ENCODE measurements at regions not wholly inside any gene's neighbourhood (a gene's known extent, or its start where the extent isn't known, plus 50 kb on each side); places are given as distances from the start of the nearest gene placed in this dataset.

DNA sequence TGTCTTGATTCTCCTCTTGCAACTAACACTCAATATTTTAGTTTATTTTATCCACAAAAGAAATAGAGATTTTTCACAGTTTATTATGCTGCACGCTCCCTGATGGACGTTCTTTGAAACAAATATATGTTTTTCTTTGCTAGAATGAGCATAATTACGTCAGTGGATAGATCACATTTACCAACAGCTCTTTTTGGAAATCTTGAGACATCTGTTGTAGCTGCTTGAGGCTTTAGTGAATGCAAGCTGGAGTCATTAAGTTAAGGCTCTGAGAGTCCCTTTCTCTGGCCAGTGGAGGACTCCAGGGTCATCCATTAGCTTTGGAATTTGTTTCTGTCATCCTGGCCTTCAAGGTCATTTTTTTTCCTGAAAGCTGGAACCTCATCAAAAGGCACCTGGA is 405.6 kb upstream of the TMEM132C start:
- ChIA-PET CTCF (no interaction called here), POLR2A (ENCODE audit: low non-redundant PET) (no interaction called here)
- TF ChIP-seq, protein P1, sequence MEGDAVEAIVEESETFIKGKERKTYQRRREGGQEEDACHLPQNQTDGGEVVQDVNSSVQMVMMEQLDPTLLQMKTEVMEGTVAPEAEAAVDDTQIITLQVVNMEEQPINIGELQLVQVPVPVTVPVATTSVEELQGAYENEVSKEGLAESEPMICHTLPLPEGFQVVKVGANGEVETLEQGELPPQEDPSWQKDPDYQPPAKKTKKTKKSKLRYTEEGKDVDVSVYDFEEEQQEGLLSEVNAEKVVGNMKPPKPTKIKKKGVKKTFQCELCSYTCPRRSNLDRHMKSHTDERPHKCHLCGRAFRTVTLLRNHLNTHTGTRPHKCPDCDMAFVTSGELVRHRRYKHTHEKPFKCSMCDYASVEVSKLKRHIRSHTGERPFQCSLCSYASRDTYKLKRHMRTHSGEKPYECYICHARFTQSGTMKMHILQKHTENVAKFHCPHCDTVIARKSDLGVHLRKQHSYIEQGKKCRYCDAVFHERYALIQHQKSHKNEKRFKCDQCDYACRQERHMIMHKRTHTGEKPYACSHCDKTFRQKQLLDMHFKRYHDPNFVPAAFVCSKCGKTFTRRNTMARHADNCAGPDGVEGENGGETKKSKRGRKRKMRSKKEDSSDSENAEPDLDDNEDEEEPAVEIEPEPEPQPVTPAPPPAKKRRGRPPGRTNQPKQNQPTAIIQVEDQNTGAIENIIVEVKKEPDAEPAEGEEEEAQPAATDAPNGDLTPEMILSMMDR (conservative IDR thresholded peaks at IDR 0.05; ENCODE audit: low read depth): no peak

DNA sequence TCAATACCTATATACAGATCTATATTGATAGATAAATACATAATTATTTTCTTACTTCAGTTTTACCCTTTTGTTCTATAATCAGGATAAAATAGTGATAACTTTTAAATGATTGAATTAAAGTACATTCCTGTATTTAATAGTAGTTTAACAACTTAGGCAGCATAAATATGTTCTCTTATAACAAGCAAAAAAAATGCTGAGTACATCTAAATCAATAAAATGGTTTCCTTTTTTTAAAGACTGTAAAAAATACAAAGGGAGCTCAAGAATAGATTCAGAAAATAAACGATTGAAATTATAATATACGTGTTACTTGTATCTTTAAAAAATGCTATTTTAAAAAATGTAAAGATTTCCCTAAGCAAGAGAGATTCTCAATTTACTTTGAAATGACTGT is 393.7 kb upstream of the TMEM132C start:
- ChIA-PET CTCF (no interaction called here), POLR2A (ENCODE audit: low non-redundant PET) (no interaction called here)
- H3K27ac ChIP-seq: no peak overlapping the region
- DNase-seq (ENCODE audit: low spot score): no peak
- TF ChIP-seq, protein P1 (conservative IDR thresholded peaks at IDR 0.05; ENCODE audit: low read depth): no peak

More for the DNA sequence above, 405.6 kb upstream of the TMEM132C start:
- DNase-seq (ENCODE audit: low spot score): no peak
- no peak overlapping the region for H3K27ac ChIP-seq

DNA sequence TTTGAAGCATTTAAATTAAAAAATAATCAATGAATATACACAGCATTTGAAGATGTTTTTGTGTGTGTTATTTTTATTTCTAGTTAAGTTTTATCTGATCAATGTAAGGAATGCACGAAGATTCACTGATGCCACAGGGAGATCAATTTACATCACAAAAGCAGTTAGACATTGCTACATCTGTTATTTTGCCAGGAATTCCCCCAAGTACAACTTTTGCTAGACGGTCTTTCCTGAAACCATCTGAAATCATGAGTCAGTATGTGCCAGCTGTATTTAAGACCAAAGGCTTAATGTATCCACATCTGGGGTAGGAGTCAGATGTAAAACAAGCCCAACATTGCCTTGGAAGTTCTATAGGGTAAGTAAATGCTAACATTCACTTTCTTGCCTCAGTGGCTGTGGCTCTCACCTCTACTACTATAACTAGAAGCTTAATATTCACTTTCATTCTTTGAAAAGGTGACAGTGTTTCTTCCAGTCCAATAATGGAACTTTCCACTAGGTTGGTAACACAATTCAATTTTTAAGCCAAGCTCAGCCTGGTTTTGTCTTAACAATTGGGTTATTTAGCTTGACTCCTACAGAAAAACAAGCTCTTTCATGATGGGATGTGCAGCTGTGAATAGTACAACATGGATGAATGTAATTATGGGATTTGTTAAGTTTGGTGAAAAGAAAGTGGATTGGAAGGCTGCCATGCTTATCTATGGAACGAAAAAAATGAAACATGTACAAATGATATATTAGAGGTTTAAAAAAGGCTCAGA is 385.4 kb upstream of the TMEM132C start:
- TF ChIP-seq, protein P1 (conservative IDR thresholded peaks at IDR 0.05; ENCODE audit: low read depth): no peak
- ChIA-PET POLR2A (ENCODE audit: low non-redundant PET) (no interaction called here), CTCF (no interaction called here)
- H3K27ac ChIP-seq: no peak overlapping the region
- DNase-seq (ENCODE audit: low spot score): no peak

DNA sequence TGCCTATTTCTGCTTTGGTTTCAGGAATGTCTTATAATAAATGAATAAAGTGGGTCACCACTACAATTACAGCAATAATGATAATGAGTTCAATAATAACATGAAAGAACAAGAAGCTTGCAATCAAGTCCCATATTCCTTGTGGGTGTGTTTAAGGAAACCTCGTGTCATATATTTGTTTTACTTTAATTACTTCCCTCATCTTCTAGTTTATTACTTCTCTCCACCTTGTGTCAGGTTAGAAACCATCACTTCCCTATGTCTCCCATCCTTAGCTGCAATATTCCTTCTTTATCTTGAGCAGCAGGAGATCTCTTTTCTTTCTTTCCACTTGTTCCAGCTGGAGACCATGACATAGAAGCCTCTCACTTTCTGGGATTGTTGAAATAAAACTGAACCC is 384.0 kb upstream of the TMEM132C start:
- H3K27ac ChIP-seq: no peak overlapping the region
- ChIA-PET POLR2A (ENCODE audit: low non-redundant PET) (no interaction called here), CTCF (no interaction called here)
- no peak for DNase-seq (ENCODE audit: low spot score)
- TF ChIP-seq, protein P1 (conservative IDR thresholded peaks at IDR 0.05; ENCODE audit: low read depth): no peak

DNA sequence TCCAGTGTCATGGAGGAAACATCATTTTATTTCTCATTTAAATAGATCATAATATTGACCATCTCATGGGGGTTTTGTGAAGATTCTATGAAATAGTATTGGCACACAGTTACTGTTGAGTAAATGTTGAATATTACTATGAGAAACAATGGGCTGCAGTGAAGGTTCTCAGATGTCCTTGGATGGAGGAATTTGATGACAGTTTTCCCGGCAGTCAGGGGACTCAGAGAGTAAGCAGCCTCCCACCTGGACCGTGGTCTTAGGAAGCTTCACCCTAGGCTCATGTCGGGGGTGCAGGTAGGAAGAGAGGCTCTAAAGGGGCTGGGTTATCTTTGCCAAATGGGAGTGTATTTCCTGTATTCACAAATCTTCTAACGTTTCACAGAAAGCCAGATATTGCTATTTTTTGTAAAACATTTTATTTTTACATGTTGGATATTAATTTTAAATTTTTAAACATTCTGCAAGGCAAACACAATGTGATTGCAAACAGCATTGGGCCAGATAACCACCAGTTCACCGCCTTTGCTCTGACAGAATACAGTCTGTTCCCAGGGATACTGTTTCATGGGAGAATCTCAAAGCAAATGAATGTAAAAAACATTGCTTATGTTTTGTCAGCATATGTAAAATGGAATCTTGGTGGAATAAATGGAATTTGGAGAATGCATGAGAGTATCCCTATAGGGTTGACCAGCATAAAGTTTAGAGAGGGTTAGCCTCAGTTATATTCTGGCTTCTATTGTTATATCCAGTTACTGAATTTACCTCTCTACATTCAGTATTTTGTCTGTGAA is 380.8 kb upstream of the TMEM132C start:
- POLR2A ChIA-PET (ENCODE audit: low non-redundant PET): no interaction called here
- no peak for DNase-seq (ENCODE audit: low spot score)
- CTCF ChIA-PET: no interaction called here
- TF ChIP-seq, protein P1 (conservative IDR thresholded peaks at IDR 0.05; ENCODE audit: low read depth): no peak
- no peak overlapping the region for H3K27ac ChIP-seq

DNA sequence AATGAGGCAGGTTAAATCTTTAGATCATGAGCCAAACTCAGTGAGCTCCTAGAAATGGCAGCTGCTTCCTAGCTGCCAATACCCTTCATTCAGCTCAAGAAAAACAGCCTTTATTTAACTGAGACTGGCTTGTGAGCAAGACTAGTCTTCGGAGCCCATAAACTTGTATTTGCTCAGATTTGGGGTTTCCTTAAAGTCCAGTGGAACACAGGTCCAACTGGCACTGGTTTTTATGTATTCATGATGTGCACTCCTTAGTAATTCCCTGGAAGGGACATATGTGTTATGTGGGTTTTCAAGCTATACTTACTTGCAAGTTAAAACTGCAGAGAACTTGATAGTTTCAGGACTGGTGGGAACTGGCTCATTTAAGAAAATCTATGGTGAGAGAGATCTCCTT is 380.1 kb upstream of the TMEM132C start:
- H3K27ac ChIP-seq: no peak overlapping the region
- ChIA-PET POLR2A (ENCODE audit: low non-redundant PET) (no interaction called here), CTCF (no interaction called here)
- DNase-seq (ENCODE audit: low spot score): no peak
- TF ChIP-seq, protein P1 (conservative IDR thresholded peaks at IDR 0.05; ENCODE audit: low read depth): no peak

Data from RWPE1 (cell line).